Gastroesophageal sphincter (tissue), 4 donors: ENCODE measurements at regions not wholly inside any gene's neighbourhood (a gene's known extent, or its start where the extent isn't known, plus 50 kb on each side); places are given as distances from the start of the nearest gene placed in this dataset.

Experiments used
- ATAC-seq: fragments of 150-250 bp; one replicate; pipeline ENCODE4 v1.9.1; 2016; ENCODE audit warnings: mild to moderate bottlenecking, moderate library complexity
- H3K27ac ChIP-seq, 4 donors: fragments of 200-600 bp; sonication (generic) in 3 of 4; 1 replicate in 3 of 4; 2 replicates in 1 of 4; pipeline ENCODE4 v1.5.1; 2016 to 2019
- H3K27me3 ChIP-seq: fragments of 200-600 bp; sonication (generic); one replicate; pipeline ENCODE4 v1.5.1; 2019
- H3K36me3 ChIP-seq, 2 donors: fragments of 200-600 bp; sonication (generic); one replicate each; pipeline ENCODE4 v1.5.1; 2019; ENCODE audit warnings: control low read depth in 1 of 2
- H3K4me1 ChIP-seq, 3 donors: fragments of 200-600 bp; sonication (generic); 1 replicate in 2 of 3; 2 replicates in 1 of 3; pipeline ENCODE4 v1.5.1; 2016 to 2019; ENCODE audit warnings: control low read depth in 2 of 3
- H3K4me3 ChIP-seq, 2 donors: fragments of 200-600 bp; sonication (generic); one replicate each; pipeline ENCODE4 v1.5.1; 2019; ENCODE audit warnings: mild to moderate bottlenecking in 1 of 2, moderate library complexity in 1 of 2
- H3K9me3 ChIP-seq, 3 donors: fragments of 200-600 bp; sonication (generic); one replicate each; pipeline ENCODE4 v1.5.1; 2017 to 2019; ENCODE audit warnings: control low read depth in 2 of 3
- EP300 ChIP-seq: sonication (generic); formaldehyde crosslinking; IDR thresholded peaks from one replicate; pipeline ENCODE4 v1.6.1; 2017; ENCODE audit warnings: antibody characterized with exemption, mild to moderate bottlenecking
- POLR2A ChIP-seq, 2 donors: fragments of 450-650 bp; IDR thresholded peaks; one replicate each; pipeline ENCODE4 v1.6.1; 2017; ENCODE audit warnings: antibody characterized with exemption in 2 of 2, mild to moderate bottlenecking in 2 of 2, moderate library complexity in 1 of 2
- POLR2AphosphoS5 ChIP-seq: sonication (generic); formaldehyde crosslinking; IDR thresholded peaks from one replicate; pipeline ENCODE4 v1.6.1; 2017; ENCODE audit warnings: antibody characterized with exemption
- WGBS, 2 donors: methylation state at CpG; one replicate each; pipeline ENCODE4 v1.1.5; 2018; ENCODE audit warnings: low coverage in 1 of 2; 5-methylcytosine and 5-hydroxymethylcytosine counted together
- TF ChIP-seq, protein P1 (sequence below), 4 experiments: fragments of 200-600 bp in 2 of 4; fragments of 450-650 bp in 2 of 4; sonication (generic) in 1 of 4; IDR thresholded peaks; one replicate each; pipeline ENCODE4 v1.5.1; 2017 to 2019; ENCODE audit warnings: antibody characterized with exemption in 4 of 4, mild to moderate bottlenecking in 2 of 4, moderate library complexity in 2 of 4

DNA sequence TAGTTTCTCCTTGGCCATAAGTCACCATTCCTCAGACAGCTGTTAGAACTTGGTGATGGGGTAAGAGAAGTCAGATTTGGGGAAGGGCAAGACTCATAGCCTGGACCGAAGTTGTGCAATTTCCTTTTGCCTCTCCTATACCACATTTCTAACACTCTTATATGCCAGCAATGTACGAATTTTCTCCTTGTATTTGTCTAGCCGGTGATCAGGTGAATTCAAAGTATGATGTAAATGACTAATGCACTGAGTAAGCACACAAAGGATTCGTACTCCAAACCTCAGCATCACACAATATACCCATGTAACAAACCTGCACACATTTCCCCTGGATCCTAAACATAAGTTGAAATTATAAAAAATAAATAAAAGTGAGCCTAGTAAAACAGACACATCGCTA, 1143.5 kb upstream of the CELF4 start:
- no peaks in the 10 kb centered on the region for H3K4me1 ChIP-seq
- H3K27me3 ChIP-seq, result no peaks in the 10 kb centered on the region
- H3K4me3 ChIP-seq, result no peak overlapping the region
- H3K9me3 ChIP-seq, result no peaks in the 10 kb centered on the region
- no peak for ATAC-seq
- no peaks in the 10 kb centered on the region for H3K36me3 ChIP-seq
- 91 to 97% methylated on average over 5 of the region's 5 CpGs for WGBS, 2 donors
- no peak for TF ChIP-seq POLR2AphosphoS5
- TF ChIP-seq, protein P1, sequence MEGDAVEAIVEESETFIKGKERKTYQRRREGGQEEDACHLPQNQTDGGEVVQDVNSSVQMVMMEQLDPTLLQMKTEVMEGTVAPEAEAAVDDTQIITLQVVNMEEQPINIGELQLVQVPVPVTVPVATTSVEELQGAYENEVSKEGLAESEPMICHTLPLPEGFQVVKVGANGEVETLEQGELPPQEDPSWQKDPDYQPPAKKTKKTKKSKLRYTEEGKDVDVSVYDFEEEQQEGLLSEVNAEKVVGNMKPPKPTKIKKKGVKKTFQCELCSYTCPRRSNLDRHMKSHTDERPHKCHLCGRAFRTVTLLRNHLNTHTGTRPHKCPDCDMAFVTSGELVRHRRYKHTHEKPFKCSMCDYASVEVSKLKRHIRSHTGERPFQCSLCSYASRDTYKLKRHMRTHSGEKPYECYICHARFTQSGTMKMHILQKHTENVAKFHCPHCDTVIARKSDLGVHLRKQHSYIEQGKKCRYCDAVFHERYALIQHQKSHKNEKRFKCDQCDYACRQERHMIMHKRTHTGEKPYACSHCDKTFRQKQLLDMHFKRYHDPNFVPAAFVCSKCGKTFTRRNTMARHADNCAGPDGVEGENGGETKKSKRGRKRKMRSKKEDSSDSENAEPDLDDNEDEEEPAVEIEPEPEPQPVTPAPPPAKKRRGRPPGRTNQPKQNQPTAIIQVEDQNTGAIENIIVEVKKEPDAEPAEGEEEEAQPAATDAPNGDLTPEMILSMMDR (IDR thresholded peaks at IDR 0.05), result no peak
- TF ChIP-seq POLR2A (IDR thresholded peaks at IDR 0.05), result no peak
- no peak for TF ChIP-seq EP300
- H3K27ac ChIP-seq, result no peak overlapping the region

DNA sequence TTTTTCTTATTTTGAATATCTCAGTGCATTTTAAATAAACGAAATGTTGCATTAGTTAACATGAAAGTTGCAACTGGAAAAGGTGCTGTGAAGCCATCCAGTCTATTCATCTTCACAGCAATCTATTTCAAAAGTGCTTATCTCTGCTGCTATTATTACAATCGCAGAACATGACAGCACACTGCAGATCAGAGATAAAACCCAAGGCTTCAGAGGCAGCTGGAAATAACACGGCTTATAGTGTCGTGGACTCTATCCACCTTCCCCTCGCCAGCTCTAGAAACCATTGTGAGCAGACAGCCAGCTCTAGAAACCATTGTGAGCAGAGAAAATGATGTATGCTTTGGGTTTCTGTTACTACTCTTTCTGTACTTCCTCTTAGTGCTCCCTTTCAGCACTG, 1140.8 kb upstream of the CELF4 start:
- TF ChIP-seq EP300 (no peak), POLR2A (IDR thresholded peaks at IDR 0.05) (no peak), POLR2AphosphoS5 (no peak)
- TF ChIP-seq, protein P1 (IDR thresholded peaks at IDR 0.05), result no peak
- Histone ChIP-seq H3K36me3 (no peaks in the 10 kb centered on the region), H3K4me1 (no peaks in the 10 kb centered on the region), H3K27me3 (no peaks in the 10 kb centered on the region), H3K4me3 (no peak overlapping the region), H3K9me3 (no peaks in the 10 kb centered on the region), H3K27ac (no peak overlapping the region)
- 54 to 79% methylated on average over 3 to 5 of the region's 5 CpGs for WGBS, 2 donors
- no peak for ATAC-seq

DNA sequence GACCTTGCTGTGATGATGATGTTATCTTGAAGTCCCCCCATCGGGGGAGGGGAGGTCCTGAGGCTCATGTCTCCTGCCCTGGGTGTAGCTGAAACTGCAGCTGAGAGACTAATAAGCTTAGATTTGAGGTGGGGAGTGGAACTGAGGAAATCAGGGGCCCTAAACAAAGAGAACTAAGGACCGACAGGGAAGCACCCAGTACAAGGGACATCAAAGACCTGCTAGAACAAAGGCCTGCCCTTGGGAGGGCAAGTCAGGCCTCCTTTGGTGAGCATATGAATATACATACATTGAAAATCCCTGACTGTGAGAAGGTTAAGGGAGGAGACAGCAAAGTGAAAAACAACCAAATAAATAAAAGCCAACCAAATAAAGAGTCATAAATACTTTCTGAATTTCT, 1132.5 kb upstream of the CELF4 start:
- no peak for ATAC-seq
- H3K27me3 ChIP-seq, result no peaks in the 10 kb centered on the region
- 64% methylated on average over 2 of the region's 2 CpGs; no CpG with 5 or more reads in 1 of the 2 donors for WGBS, 2 donors
- no peaks in the 10 kb centered on the region for H3K36me3 ChIP-seq
- no peak overlapping the region for H3K27ac ChIP-seq
- TF ChIP-seq, protein P1 (IDR thresholded peaks at IDR 0.05), result no peak
- TF ChIP-seq POLR2A (IDR thresholded peaks at IDR 0.05) (no peak), POLR2AphosphoS5 (no peak), EP300 (no peak)
- H3K4me1 ChIP-seq, result no peaks in the 10 kb centered on the region
- H3K9me3 ChIP-seq, result no peaks in the 10 kb centered on the region
- H3K4me3 ChIP-seq, result no peak overlapping the region

DNA sequence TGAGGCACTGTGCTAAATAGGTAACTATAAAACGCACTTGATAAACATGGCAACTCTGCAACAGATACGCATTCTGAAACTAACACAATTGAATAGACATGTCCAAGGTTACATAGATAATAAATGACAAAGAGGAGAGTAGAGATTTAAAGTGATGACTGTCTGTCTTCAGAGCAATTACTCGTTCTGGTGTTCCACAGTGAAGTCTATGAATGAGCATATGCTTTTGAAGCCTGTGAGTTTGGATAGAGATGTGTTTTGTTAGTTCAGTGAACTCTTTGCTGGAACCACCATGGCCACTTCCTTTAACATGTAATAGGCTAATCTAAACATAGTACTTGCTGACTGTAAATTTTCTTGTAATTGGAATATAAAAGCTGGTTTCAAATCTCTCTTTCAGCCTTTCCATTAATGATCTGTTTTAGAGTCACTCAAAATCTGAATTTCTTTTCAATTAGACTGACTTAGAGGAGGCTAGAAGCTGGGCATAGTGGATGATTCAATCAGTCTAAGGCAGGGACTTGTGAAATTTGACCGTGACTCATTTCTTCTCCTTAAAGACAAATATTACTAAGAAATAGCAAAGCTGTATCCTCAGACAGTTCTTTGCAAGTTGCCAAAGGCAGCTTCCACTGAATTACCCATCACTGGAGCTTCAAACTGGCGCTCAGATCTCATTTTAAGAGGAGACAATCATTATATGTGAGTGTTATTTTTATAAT, 1130.1 kb upstream of the CELF4 start:
- Histone ChIP-seq H3K9me3 (no peaks in the 10 kb centered on the region), H3K27ac (no peak overlapping the region), H3K4me1 (no peaks in the 10 kb centered on the region), H3K27me3 (no peaks in the 10 kb centered on the region), H3K4me3 (no peak overlapping the region), H3K36me3 (no peaks in the 10 kb centered on the region)
- ATAC-seq, result no peak
- WGBS, 2 donors, result 82% methylated on average over 4 to 5 of the region's 5 CpGs
- TF ChIP-seq POLR2A (IDR thresholded peaks at IDR 0.05), result no peak
- TF ChIP-seq POLR2AphosphoS5, result no peak
- TF ChIP-seq, protein P1 (IDR thresholded peaks at IDR 0.05), result no peak
- no peak for TF ChIP-seq EP300

DNA sequence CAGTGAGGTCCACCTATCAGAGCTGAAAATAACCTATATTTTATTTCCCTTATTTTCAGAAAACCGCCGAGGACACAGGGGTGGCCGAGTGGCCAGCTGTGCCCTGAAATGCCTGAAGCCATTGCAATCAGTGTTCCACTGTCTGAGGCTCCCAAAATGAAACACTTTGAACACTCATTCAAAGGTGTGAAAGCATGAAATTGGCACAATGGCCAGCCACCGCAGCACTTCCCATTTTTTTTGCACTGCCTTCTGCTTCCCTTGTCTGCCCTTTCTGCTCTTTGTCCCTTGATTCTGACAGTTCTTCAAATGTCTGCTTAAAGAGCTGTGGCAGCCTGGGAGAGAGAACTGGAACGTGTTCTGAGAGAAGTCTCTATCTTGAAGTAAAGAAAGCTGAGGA, 1127.5 kb upstream of the CELF4 start:
- H3K27ac ChIP-seq, result no peak overlapping the region
- no peaks in the 10 kb centered on the region for H3K27me3 ChIP-seq
- no peak for ATAC-seq
- H3K9me3 ChIP-seq, result no peaks in the 10 kb centered on the region
- 70 to 74% methylated on average over 5 of the region's 5 CpGs for WGBS, 2 donors
- H3K4me3 ChIP-seq, result no peak overlapping the region
- no peaks in the 10 kb centered on the region for H3K36me3 ChIP-seq
- TF ChIP-seq POLR2A (IDR thresholded peaks at IDR 0.05) (no peak), POLR2AphosphoS5 (no peak)
- TF ChIP-seq, protein P1 (IDR thresholded peaks at IDR 0.05), result no peak
- H3K4me1 ChIP-seq, result no peaks in the 10 kb centered on the region
